Ovary (tissue), 3 donors: ENCODE measurements at regions not wholly inside any gene's neighbourhood (a gene's known extent, or its start where the extent isn't known, plus 50 kb on each side); places are given as distances from the start of the nearest gene placed in this dataset.

Experiments used
- CTCF ChIP-seq, 3 donors: fragments of 450-650 bp in 2 of 3; fragments of 200-600 bp in 1 of 3; IDR thresholded peaks; one replicate each; pipeline versions ENCODE4 v1.5.1 to v1.8.0; 2016 to 2022; ENCODE audit warnings: antibody characterized with exemption in 3 of 3, mild to moderate bottlenecking in 1 of 3
- EP300 ChIP-seq: sonication (generic); formaldehyde crosslinking; IDR thresholded peaks from one replicate; pipeline ENCODE4 v1.6.1; 2017; ENCODE audit warnings: antibody characterized with exemption
- donor health status: DM: no; HTN: no; CAD: no.

GRCh38 chr4:54553001-54553400 is 104.8 kb upstream of the KIT start:
- TF ChIP-seq CTCF (IDR thresholded peaks at IDR 0.05) = no peak
- no peak for TF ChIP-seq EP300
